ENCODE measurements at regions not wholly inside any gene's neighbourhood (a gene's known extent, or its start where the extent isn't known, plus 50 kb on each side); places are given as distances from the start of the nearest gene placed in this dataset.

DNA sequence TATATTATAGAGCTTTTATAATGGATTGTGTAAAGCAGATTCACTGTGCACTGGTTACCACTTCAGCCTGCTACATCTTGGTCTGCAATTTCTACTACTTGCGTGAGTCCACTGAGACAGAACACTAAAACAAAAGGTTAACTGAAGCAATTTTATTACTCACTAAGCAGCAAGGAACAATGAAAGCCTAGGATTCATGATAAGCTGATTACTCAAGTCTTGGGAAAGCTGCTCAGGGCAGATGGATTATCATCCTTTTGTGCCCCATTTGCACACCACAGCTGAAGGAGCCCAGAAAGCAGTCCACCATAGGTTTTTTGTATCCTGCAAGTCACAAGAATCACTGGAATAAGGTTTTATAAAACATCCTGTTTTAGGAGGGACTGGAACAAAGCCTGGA is 1215.2 kb upstream of the TMEFF2 start (continued):
- TF ChIP-seq, protein P1, sequence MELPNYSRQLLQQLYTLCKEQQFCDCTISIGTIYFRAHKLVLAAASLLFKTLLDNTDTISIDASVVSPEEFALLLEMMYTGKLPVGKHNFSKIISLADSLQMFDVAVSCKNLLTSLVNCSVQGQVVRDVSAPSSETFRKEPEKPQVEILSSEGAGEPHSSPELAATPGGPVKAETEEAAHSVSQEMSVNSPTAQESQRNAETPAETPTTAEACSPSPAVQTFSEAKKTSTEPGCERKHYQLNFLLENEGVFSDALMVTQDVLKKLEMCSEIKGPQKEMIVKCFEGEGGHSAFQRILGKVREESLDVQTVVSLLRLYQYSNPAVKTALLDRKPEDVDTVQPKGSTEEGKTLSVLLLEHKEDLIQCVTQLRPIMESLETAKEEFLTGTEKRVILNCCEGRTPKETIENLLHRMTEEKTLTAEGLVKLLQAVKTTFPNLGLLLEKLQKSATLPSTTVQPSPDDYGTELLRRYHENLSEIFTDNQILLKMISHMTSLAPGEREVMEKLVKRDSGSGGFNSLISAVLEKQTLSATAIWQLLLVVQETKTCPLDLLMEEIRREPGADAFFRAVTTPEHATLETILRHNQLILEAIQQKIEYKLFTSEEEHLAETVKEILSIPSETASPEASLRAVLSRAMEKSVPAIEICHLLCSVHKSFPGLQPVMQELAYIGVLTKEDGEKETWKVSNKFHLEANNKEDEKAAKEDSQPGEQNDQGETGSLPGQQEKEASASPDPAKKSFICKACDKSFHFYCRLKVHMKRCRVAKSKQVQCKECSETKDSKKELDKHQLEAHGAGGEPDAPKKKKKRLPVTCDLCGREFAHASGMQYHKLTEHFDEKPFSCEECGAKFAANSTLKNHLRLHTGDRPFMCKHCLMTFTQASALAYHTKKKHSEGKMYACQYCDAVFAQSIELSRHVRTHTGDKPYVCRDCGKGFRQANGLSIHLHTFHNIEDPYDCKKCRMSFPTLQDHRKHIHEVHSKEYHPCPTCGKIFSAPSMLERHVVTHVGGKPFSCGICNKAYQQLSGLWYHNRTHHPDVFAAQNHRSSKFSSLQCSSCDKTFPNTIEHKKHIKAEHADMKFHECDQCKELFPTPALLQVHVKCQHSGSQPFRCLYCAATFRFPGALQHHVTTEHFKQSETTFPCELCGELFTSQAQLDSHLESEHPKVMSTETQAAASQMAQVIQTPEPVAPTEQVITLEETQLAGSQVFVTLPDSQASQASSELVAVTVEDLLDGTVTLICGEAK (IDR thresholded peaks at IDR 0.05; ENCODE audit: borderline replicate concordance), result no peak
- TF ChIP-seq CEBPB (IDR thresholded peaks at IDR 0.05; ENCODE audit: borderline replicate concordance in 1 of 2, low read depth in 2 of 2, low read length in 2 of 2), result no peak

DNA sequence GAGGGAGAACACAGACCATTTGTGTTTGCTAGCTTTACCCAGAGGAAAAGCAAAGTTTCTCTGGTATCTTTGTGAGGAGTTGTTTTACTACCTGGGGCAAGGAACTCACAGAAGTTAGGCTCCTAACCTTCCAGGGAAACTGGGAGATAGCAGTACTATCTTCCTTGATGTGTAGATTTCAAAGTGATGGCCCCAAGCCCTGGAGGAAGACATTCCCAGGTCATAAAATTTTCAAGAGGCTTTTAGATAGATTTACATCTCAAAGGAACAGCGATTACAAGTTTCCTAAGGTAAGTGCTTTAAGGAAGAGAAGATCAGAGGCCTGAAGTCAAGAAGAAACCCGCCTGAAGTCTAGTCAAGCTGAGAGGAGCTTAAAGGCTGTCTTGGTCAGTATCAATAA is 1187.8 kb upstream of the TMEFF2 start:
- no peak for DNase-seq (ENCODE audit: low read depth, low spot score)
- no peak overlapping the region for H3K9ac ChIP-seq (ENCODE audit: control insufficient read depth, insufficient read depth, low read length)
- H3K36me3 ChIP-seq (ENCODE audit: control insufficient read depth in 2 of 2, insufficient read depth in 2 of 2, low read length in 1 of 2), result no peaks in the 10 kb centered on the region
- in situ Hi-C loops (cut with MboI), result no loop called here
- no peak for FAIRE-seq
- H3K27ac ChIP-seq (ENCODE audit: control insufficient read depth, insufficient read depth), result no peak overlapping the region
- no peaks in the 10 kb centered on the region for H3K4me1 ChIP-seq (ENCODE audit: control insufficient read depth, insufficient read depth, low read length)
- no peaks in the 10 kb centered on the region for H3K9me3 ChIP-seq (replicated peaks; ENCODE audit: control insufficient read depth, insufficient read depth, low read length)
- RAD21 ChIA-PET (ENCODE audit: unreplicated experiment), result no interaction called here
- no peak overlapping the region for H3K4me3 ChIP-seq
- H3K27me3 ChIP-seq (replicated peaks in 1 of 2; ENCODE audit: control insufficient read depth in 2 of 2, insufficient read depth in 2 of 2, low read length in 1 of 2), result no peaks in the 10 kb centered on the region
- H3K4me2 ChIP-seq (ENCODE audit: control insufficient read depth, insufficient read depth), result no peak overlapping the region
- 15% methylated on average over 2 of the region's 2 CpGs for WGBS (ENCODE audit: insufficient coverage, insufficient replicate concordance, low lambda C conversion rate, missing lambda C conversion rate)
- no TSS peak for BruUV-seq (replicated peaks)
- no peaks in the 10 kb centered on the region for H4K20me1 ChIP-seq (ENCODE audit: control insufficient read depth, insufficient read depth)
- CTCF ChIA-PET, result no interaction called here
- no peak overlapping the region for H2AFZ ChIP-seq (ENCODE audit: control insufficient read depth, low read depth, low read length)
- POLR2A ChIA-PET, result no interaction called here
- no peaks in the 10 kb centered on the region for H3K79me2 ChIP-seq (ENCODE audit: control insufficient read depth, insufficient read depth, low read length)
- no peak for ATAC-seq
- TF ChIP-seq LARP7 (IDR thresholded peaks at IDR 0.05), result no peak
- no peak for TF ChIP-seq BMI1 (IDR thresholded peaks at IDR 0.05; ENCODE audit: borderline replicate concordance)
- no peak for TF ChIP-seq KAT2A (conservative IDR thresholded peaks at IDR 0.05; ENCODE audit: control insufficient read depth, low read depth, low read length)
- TF ChIP-seq CREB1 (IDR thresholded peaks at IDR 0.05; ENCODE audit: low read depth), result no peak
- no peak for TF ChIP-seq KDM1A (IDR thresholded peaks at IDR 0.05; ENCODE audit: borderline replicate concordance)
- TF ChIP-seq SREBF1 (IDR thresholded peaks at IDR 0.05; ENCODE audit: low read length), result no peak
- TF ChIP-seq CBX5 (IDR thresholded peaks at IDR 0.05; ENCODE audit: low read depth), result no peak
- TF ChIP-seq POLR2AphosphoS2 (IDR thresholded peaks at IDR 0.05; ENCODE audit: low read depth, low read length), result no peak
- no peak for TF ChIP-seq PAX8 (IDR thresholded peaks at IDR 0.05)
- TF ChIP-seq, protein P2, sequence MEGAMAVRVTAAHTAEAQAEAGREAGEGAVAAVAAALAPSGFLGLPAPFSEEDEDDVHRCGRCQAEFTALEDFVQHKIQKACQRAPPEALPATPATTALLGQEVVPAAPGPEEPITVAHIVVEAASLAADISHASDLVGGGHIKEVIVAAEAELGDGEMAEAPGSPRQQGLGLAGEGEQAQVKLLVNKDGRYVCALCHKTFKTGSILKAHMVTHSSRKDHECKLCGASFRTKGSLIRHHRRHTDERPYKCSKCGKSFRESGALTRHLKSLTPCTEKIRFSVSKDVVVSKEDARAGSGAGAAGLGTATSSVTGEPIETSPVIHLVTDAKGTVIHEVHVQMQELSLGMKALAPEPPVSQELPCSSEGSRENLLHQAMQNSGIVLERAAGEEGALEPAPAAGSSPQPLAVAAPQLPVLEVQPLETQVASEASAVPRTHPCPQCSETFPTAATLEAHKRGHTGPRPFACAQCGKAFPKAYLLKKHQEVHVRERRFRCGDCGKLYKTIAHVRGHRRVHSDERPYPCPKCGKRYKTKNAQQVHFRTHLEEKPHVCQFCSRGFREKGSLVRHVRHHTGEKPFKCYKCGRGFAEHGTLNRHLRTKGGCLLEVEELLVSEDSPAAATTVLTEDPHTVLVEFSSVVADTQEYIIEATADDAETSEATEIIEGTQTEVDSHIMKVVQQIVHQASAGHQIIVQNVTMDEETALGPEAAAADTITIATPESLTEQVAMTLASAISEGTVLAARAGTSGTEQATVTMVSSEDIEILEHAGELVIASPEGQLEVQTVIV (IDR thresholded peaks at IDR 0.05; ENCODE audit: borderline replicate concordance, partially characterized antibody), result no peak
- TF ChIP-seq PBX3 (IDR thresholded peaks at IDR 0.05; ENCODE audit: insufficient replicate concordance, low read depth, low read length), result no peak
- no peak for TF ChIP-seq RUNX3 (IDR thresholded peaks at IDR 0.05; ENCODE audit: low read length)
- TF ChIP-seq JUND (IDR thresholded peaks at IDR 0.05; ENCODE audit: low read depth, low read length), result no peak
- intact Hi-C loops (cut with micrococcal nuclease; ENCODE audit: unreplicated experiment), result no loop called here
- SMC1A ChIA-PET (ENCODE audit: uncharacterized antibody, unreplicated experiment), result no interaction called here

Data from GM12878 (cell line).